ENCODE measurements at regions not wholly inside any gene's neighbourhood (a gene's known extent, or its start where the extent isn't known, plus 50 kb on each side); places are given as distances from the start of the nearest gene placed in this dataset.
"Not testable (repeated sequence)": the region's sequence is repeated elsewhere in the genome, so short reads cannot be mapped to it uniquely, and the experiment has no call there.

- DNase-seq = no peak
Observed at GRCh38 chr11:100585728-100586127, 101.4 kb upstream of the ARHGAP42 start.

GRCh38 chr11:100586361-100587101 lies 100.6 kb upstream of the ARHGAP42 start:
- no peak for DNase-seq

- DNase-seq = peak; percentile 92
Observed at GRCh38 chr11:100592619-100593260, 94.3 kb upstream of the ARHGAP42 start.

- peak; percentile 97 for DNase-seq
Observed at GRCh38 chr11:100593291-100593690, 93.8 kb upstream of the ARHGAP42 start.

GRCh38 chr11:100594320-100594719 lies 92.8 kb upstream of the ARHGAP42 start:
- no peak for DNase-seq

GRCh38 chr11:100600941-100601340 lies 86.1 kb upstream of the ARHGAP42 start:
- no peak for DNase-seq

GRCh38 chr11:100602716-100603115 lies 84.4 kb upstream of the ARHGAP42 start:
- DNase-seq = no peak

GRCh38 chr11:100607761-100608160 lies 79.3 kb upstream of the ARHGAP42 start:
- not testable (repeated sequence) for DNase-seq

GRCh38 chr11:100612766-100613165 lies 74.3 kb upstream of the ARHGAP42 start:
- DNase-seq = no peak

- DNase-seq = no peak
Observed at GRCh38 chr11:100618914-100619313, 68.2 kb upstream of the ARHGAP42 start.

- no peak for DNase-seq
Observed at GRCh38 chr11:100619484-100619883, 67.6 kb upstream of the ARHGAP42 start.

GRCh38 chr11:100622404-100622803 lies 64.7 kb upstream of the ARHGAP42 start:
- DNase-seq = no peak

- no peak for DNase-seq
Observed at GRCh38 chr11:100624346-100624745, 62.7 kb upstream of the ARHGAP42 start.

- DNase-seq = no peak
Observed at GRCh38 chr11:100625041-100625440, 62.0 kb upstream of the ARHGAP42 start.

GRCh38 chr11:100629671-100630070 lies 57.4 kb upstream of the ARHGAP42 start:
- no peak for DNase-seq

GRCh38 chr11:100630898-100631297 lies 56.2 kb upstream of the ARHGAP42 start:
- DNase-seq = no peak

- DNase-seq = no peak
Observed at GRCh38 chr11:100631316-100631715, 55.8 kb upstream of the ARHGAP42 start.

GRCh38 chr11:100632941-100633452 lies 54.1 kb upstream of the ARHGAP42 start:
- DNase-seq = peak; percentile 11

- DNase-seq = peak; percentile 10
Observed at GRCh38 chr11:100635194-100635593, 51.9 kb upstream of the ARHGAP42 start.

GRCh38 chr11:100636536-100636935 lies 50.6 kb upstream of the ARHGAP42 start:
- DNase-seq = no peak

Measured in NCI-H2171 treated with DMSO at 0.1 percent for 48 hours (cell line).